AG08396 (cell line): ENCODE measurements at regions not wholly inside any gene's neighbourhood (a gene's known extent, or its start where the extent isn't known, plus 50 kb on each side); places are given as distances from the start of the nearest gene placed in this dataset.
A peak's percentile ranks its signal among the peaks of the same experiment; 100 is the strongest.
"Not testable (repeated sequence)": the region's sequence is repeated elsewhere in the genome, so short reads cannot be mapped to it uniquely, and the experiment has no call there.

Experiments used
- DNase-seq: peaks from one replicate; pipeline ENCODE4 v3.0.0; 2012; ENCODE audit warnings: low spot score, mixed read lengths

DNA sequence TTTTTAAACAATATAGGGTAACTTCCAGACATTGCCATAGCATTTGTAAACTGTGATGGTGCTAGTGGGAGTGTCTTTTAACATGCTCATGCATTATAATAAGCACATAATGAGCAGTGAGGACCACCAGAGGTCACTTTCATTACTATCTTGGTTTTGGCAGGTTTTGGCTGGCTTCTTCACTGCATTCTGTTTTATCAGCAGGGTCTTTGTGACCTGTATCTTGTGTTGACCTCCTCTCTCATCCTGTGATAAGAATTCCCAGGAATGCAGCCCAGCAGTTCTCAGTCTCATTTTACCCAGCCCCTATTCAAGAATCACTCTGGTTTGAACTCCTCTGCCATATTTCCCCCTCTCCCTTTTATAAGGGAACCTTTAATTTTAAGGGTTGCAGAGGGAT, 91.3 kb downstream of the ZNF467 start:
- no peak for DNase-seq

DNA sequence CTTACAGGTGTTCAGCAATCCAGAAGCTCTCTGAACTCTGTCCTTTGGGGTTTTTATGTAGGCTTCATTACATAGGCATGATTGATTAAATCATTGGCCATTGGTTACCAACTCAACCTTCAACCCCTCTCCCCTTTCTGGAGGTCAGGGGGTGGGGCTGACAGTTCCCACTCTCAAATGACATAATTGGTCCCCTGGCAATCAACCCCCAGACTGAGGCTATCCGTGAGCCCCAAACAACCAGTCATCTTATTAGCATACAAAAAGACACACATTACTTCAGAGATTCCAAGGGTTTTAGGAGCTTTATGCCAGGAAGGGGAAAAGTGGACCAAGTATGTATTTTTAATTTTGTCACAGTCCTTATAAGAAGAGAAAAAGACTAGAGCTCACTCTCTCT, 92.1 kb downstream of the ZNF467 start:
- no peak for DNase-seq

DNA sequence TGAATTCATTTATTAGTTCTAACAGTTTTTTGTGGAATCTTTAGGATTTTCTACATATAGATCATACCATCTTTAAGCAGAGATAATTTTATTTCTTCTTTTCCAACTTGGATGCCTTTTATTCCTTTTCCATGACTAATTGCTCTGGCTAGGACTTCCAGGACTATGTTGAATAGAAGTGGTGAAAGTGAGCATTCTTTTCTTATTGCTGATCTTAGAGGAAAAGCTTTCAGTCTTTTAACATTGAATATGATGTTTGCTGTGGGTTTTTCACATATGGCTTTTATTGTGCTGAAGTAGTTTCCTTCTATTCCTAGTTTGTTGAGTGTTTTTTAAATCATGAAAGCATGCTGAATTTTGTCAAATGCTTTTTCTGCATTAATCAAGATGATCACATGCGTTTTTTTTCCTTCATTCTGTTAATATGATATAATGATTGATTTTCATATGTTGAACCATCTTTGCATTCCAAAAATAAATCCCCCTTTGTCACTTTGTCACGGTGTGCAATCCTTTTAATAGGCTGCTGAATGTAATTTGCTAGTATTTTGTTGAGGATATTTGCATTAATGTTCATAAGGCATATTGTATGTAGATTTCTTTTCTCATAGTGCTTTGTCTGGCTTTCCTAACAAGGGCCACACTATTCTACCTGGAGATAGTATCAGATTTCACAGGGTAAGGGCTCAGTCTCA, 92.9 kb downstream of the ZNF467 start:
- no peak for DNase-seq

DNA sequence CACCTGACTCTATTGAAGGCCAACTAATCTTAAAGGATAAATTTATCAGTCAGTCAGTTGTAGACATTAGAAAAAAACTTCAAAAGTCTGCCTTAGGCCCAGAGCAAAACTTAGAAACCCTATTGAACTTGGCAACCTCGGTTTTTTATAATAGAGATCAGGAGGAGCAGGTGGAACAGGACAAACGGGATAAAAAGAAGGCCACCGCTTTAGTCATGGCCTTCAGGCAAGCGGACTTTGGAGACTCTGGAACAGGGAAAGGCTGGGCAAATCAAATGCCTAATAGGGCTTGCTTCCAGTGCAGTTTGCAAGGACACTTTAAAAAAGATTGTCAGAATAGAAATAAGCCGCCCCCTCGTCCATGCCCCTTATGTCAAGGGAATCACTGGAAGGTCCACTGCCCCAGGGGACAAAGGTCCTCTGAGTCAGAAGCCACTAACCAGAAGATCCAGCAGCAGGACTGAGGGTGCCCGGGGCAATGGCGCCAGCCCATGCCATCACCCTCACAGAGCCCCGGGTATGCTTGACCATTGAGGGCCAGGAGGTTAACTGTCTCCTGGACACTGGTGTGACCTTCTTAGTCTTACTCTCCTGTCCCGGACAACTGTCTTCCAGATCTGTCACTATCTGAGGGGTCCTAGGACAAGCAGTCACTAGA, 98.5 kb downstream of the ZNF467 start:
- not testable (repeated sequence) for DNase-seq

DNA sequence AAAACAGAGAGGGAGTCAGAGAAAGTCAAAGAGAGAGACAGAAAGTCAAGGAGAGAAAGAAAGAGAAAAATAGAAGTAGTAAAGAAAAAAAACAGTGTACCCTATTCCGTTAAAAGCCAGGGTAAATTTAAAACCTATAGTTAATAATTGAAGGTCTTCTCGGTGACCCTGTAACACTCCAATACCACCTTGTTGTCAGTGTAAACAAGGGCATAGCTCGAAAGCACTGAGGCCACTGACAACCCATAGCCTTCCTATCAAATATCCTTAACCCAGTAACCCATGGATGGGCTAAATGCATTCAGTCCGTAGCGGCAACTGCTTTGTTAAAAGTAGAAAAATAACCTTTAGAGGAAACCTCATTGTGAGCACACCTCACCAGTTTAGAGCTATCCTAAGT, 100.4 kb downstream of the ZNF467 start:
- no peak for DNase-seq

DNA sequence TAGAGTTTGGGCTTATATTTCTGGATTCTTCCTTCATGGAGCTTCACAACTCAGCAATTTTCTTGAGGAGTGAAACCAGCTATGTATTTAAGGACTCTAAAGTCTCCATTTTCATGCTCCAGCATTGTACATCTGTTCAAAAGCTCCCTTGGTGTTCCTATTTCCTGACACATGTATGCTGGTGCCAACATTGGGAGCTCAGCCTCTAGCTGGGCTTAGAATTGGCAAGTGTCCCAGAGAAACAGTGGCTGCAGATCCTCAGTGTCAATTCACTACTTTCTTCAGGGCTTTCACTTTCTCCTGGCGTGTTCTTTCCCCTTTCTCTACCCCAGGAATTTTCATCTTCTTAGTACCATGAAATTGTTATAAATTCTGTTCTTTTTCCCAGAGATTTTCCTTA, 103.1 kb downstream of the ZNF467 start:
- no peak for DNase-seq

DNA sequence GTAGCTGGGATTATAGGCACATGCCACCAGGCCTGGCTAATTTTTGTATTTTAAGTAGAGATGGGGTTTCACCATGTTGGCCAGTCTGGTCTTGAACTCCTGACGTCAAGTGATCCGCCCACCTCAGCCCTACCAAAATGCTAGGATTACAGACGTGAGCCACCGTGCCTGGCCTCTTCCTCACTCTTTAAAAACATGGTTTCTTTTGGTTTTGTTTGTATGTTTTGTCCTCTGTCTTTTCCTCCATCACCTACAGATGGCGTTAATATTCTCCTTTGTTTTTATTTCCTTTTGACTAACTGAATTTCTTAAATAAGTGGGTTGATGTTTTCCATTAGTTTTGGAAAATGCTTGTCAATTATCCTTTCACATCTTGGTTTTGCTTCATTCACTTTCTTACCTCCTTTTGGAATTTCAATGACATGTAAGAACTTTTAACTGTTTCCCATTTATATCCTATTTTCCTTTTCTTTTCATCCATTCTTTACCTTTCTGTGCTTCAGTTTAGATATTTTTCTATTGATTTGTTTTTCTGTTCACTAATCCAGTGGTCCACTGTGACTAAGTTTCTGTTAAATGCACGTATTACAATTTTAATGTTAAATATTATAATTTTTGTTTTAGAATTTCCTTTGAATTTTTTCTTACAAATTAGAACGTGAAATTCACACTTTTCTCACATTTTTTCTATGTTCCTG, 104.1 kb downstream of the ZNF467 start:
- DNase-seq, result no peak

DNA sequence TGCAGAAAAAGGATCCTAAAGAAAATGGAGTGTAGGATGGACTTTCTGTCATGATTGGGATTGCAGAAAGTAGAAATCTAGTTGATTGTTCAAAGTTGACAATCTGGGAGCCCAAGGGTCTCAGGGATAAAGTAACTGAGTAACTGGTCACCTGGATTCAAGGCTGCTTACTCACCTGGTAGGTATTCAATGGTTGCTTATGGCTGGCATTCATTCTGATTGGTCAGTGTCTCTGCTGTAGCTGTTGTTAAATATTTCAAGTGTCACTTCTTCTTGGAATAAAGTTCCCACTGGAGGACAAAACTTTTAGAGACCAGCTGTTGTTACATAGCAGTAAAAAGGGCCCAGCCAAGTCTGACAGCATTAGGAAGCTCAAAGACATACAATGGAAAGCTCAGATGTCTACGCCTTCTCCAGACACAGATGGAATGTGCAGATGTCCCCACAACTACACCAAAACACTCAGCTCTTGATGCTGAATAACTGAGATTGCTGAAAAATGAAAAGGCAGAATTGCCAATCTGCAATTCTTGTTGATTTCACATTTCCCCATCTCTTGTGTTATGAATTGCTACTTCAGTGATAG, 106.9 kb downstream of the ZNF467 start:
- DNase-seq, result no peak

DNA sequence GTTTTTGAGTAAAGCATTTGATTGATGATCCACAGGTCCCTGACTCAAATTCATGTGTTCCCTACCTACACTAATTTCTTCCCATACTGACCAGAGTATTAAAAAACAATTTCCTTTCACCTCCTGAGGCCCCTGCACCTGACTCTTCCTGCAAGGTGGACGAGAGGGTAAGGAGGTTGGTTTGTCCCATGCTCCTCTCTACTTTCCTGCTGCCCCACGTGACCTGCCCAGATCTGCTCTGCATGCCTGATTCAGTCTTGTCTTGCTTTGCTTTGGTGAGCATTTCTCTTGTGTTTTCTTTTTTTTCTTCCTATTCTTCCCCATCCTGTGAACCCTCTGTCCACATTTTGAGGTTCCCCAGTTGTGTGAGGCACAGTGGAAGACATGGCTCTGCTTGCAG, 107.8 kb downstream of the ZNF467 start:
- DNase-seq, result not testable (repeated sequence)

DNA sequence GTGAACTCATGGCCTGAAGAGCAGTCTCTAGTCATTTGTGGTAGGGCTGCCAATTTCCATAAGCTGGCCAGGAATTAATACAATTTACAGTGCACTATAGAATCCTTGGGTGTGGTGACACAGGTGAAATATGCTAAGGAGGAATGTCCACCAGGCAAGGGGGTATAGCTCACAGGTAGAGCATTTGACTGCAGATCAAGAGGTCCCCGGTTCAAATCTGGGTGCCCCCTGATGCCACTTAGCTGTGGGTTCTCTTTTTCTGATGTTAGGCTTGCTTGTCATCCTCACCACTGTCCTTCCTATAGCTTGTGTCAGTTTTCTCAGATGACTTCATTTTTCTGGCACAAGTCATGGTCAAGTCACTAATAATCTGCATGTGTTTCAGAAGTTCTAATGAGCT, 108.7 kb downstream of the ZNF467 start:
- no peak for DNase-seq

DNA sequence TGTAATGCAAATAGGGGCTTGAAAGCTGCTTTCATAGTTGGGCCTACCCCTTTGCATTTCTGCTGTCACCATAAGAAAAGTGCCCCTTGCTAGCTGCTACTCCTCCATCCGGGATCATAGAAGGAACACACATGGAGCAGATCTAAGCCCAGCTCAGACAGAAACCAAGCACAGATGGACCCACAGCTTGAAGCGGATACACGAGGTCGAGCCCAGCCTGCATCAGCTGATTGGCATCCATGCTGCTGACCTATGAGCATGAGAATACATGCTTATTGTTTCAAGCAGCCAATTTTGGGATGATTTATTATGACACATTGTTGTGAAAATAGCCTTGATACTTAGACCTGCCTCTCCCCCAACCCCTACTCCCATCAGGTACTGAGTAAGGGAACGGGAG, 109.2 kb downstream of the ZNF467 start:
- no peak for DNase-seq

DNA sequence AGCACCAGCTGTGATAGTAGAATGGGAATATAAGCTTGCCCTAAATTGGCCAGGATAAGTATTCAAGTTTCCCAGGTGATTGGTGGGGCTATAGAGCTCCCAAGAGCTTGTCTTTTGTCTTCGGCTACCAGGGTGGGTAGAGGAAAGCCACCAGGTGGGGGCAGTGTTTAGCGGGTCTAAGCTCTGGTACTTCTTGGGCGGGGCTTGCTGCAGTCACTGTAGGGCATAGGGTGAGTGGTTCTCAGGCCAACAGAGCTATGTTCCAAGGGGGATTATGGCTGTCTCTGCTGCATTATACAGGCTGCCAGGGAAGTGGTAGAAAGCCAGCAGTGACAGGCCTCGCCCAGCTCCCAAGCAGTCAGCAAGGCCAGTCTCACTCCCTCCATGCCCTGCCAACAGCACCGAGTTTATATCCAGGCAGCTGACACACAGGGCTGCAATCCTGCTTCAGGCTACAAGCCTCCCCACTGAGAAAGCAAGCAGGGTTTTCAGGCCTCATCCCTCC, 110.7 kb downstream of the ZNF467 start:
- DNase-seq, result peak; percentile 32

DNA sequence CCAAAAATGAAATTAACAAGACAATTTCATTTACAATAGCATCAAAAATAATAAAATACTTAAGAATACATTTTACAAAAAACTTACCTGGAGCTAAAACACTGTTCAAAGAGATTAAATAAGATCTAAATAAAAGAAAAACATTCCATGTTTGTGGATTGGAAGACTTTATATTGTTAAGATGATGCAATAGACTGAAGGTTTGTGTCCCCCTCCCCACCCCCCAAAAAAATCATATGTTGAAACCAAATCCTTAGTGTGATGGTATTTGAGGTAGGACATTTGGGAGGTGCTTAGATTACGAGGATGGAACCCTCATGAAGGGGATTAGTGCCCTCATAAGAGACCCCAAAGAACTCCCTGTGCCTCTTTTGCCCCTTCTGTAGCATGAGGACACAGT, 117.6 kb downstream of the ZNF467 start:
- no peak for DNase-seq

DNA sequence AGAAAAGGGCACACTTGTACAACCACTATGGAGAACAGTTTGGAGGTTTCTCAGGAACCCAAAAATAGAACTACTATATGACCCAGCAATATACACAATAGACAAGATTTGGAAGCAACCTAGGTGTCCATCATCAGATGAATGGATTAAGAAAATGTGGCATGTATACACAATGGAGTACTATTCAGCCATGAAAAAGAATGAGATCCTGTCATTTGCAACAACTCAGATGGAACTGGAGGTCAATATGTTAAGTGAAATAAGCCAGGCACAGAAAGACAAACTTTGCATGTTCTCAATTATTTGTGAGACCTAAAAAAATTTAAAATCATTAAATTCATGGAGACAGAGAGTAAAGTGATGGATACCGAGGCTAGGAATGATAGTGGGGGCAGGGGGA, 118.8 kb downstream of the ZNF467 start:
- no peak for DNase-seq

DNA sequence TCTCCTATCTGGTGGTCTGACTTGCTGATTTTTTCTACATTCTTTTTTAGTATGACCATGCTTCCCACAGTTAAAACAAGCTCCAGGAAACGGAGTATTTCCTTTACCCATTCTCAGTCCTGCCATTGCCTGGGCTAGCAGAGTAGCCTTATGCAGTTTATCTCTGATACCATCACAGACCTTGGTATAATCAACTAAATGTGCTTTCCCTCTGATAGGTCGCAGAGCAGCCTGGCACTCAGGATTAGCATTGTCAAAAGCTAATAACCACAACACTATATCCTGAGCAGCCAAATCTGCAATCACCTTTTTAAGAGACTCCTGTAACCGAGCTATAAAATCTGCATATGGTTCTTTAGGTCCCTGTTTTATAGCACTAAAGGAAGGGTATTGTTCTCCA, 123.2 kb downstream of the ZNF467 start:
- not testable (repeated sequence) for DNase-seq

DNA sequence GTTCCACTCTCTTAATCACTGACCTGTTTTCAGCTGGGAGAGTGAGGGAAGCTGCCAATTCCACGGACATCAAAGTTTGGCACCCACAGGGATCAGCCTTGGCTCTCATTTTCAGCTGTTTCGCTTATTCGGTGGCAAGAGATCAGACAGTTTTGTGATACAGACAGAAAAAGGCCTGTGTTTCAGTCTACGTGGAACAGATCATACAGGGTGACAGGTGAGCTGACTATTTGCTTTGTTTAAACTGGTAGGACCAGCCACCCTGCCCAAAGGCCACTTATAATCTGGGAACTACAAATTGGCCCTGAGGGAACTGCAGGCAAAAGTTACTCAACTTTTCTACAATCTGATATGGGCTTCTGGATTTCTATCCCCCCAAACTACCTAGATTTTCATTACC, 128.6 kb downstream of the ZNF467 start:
- DNase-seq, result no peak

DNA sequence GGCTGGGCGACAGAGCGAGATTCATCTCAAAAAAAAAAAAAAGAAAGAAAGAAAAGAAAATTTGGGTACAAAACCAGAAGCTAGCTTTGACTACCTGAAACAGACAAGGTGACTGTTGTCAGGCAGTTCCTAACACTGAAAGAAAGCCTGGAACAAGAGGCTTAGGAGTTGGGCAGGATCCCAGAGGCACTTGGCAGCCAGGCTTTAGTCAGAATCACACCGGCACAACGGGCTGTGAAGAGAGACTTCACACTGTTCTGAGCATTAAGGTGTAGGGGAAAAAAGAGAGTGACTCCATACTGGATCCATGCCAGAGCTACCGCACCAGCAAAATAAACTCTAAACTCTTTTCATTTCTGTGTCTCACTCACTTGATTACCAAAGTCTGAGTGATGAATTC, 130.8 kb downstream of the ZNF467 start:
- no peak for DNase-seq

DNA sequence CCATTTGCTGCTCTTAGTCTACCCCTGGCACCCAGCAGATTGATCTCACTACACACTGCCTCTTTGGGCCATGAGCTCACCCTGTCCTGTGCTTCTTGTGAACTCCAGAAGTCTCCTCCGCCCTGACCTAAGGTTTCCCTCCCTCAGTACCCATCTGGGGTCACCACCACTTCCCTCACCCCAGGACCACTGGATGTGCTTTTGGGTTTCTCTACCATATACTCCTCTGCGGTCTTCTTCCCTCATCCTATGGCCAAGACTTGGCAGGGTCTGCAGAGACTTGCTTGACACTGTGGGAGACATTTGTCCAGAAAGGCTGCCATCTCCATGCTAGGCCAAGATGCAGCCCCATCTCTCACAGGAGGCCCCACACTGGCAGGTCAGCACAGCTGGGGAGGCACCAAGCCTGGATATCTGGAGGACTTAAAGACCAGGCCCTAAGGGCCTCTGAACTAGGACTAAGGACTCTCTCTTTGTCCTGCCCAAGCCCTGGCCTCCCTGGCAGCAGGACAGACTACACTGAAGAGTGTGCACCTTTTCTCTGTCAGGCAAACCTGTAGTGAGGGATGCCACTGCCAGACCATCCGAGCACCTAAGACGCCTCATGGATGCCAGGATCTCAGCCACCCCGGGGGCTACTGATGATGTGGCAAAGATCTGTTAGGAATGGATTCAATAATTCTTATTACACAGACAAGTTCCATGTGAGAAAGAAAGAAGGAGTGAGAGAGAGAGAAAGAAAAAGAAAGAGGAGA, 134.6 kb downstream of the ZNF467 start:
- DNase-seq, result no peak

DNA sequence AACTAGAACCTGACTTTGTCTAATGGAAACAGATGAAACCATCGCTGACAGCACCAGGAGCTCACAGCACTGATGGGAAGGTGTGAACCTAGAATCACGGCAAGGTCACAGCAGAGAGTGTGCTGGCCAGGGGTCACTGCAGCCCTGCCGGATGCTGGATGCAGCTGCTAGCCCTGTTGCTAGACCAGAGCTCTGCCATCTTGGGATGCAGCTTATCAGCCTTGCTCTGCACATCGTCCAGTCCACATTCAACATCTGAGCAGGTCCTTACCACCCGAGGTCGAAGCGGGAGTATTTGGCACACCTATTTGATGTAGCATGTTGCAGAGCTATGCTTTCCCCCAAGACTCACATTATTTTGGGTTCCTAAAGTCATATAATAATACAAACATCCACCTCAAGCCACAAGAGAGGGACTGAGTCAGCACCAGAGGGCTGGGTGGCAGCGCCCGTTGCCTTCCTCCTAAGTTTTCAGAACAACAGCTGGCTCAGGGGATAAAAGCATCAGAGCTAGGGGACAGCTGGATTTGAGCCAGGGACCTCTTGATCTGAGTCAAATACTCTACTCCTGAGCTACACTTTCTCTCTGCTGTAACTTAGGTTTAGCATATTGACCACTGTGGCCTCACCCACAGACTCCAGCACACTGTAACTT, 135.3 kb downstream of the ZNF467 start:
- DNase-seq, result no peak

DNA sequence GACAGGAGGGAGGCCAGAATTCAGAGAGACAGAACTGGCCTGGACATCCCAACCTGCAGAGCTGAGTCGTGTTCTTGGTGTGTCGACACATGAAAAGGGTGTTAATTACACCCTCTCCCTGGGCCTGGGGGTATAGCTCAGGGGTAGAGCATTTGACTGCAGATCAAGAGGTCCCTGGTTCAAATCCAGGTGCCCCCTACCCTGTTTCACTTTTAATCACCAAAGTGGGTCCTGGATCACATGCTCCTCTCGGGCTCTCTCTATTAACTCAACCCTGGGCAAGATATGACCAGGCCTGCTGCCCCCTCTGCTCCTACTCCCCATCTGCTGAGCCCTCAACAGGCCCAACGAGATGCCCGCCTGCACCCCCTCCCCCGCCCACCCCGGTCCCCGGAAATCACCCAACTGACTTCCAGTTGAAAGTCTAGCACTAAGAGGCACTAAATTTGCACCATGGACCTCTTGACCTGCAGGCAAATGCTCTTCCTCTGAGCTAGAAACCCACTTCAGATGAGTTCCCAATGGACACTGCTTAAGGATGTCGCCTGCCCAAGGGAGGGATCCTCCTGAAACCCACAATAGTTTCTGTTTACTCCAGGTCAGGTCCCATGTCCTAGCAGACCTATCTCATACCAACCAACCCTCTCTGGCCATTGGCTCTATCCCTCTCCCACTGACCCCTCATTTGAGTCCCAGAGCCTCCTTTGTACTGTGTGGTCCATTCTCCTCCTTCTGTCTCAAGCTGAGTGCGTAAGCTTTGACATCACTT, 137.6 kb downstream of the ZNF467 start:
- no peak for DNase-seq
